ENCODE measurements at regions not wholly inside any gene's neighbourhood (a gene's known extent, or its start where the extent isn't known, plus 50 kb on each side); places are given as distances from the start of the nearest gene placed in this dataset.

GRCh38 chr18:51390702-51391101 lies 193.2 kb upstream of the MEX3C start:
- no peak for TF ChIP-seq EZH2phosphoT487 (IDR thresholded peaks at IDR 0.05; ENCODE audit: borderline replicate concordance, low read depth, low read length)
- no peak for TF ChIP-seq CTCF (conservative IDR thresholded peaks at IDR 0.05; ENCODE audit: low read length)

Measured in OCI-LY7 (cell line).